HG02678 (cell line): ENCODE measurements at regions not wholly inside any gene's neighbourhood (a gene's known extent, or its start where the extent isn't known, plus 50 kb on each side); places are given as distances from the start of the nearest gene placed in this dataset.

ENCODE experiments used
- ATAC-seq: cut with Tn5 transposase; IDR thresholded peaks from one replicate; pipeline ENCODE4 v1.9.1; 2021; ENCODE audit warnings: mild to moderate bottlenecking, moderate library complexity; ENCODE audit not compliant: unreplicated experiment

DNA sequence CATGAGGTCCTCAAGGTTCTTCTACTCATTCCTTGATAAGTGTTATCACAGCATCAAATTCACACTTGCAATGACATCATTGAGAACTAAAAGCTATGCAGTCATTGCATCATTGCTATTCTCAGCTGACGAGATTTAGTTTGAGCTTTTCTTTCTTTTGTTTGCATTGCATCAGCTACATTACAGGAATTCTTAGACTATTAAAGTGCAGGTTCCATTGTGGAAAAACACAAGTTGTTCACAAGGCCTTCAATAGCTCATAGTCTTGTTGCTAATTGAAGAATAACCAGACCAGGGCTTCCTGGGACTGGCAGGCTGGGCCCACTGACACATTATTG is 139.3 kb downstream of the CXCL12 start:
- no peak for ATAC-seq

DNA sequence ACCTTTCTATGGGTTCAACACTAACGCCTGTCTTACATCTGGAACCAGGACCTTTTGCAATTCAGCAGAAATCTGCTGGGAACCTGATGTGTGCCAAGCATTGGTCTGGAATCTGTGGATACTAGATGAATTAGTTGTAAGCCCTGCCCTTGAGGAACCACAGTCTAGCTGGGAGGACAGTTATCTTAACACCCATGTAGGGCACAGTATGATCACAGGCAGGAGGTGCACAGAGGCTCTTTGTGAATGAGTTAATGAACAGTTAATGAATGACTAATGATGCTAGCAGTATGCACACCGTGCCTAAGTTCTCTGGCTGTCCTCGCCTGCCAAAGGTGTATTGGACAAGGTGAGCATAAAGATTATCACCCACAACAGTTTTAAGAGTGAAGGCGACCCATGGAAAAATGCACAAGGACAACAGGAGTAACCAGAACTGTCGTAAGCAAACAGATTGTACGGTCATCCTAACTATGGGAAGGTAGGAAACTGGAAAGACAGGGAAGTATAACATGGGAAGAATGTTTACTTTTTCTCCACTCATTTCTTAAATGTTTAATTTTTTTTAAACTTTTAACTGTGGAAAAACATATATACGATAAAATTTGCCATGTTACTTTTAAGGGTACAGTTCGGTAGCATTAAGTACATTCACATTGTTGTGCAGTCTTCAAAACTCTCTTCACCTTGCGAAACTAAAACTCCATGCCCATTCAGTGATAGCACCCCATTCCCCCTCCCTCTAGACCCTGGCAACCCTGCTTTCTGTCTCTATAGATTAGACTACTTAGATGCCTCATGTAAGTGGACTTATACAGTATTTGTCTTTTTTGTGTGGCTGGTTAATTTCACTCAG is 139.9 kb downstream of the CXCL12 start:
- ATAC-seq, result no peak

DNA sequence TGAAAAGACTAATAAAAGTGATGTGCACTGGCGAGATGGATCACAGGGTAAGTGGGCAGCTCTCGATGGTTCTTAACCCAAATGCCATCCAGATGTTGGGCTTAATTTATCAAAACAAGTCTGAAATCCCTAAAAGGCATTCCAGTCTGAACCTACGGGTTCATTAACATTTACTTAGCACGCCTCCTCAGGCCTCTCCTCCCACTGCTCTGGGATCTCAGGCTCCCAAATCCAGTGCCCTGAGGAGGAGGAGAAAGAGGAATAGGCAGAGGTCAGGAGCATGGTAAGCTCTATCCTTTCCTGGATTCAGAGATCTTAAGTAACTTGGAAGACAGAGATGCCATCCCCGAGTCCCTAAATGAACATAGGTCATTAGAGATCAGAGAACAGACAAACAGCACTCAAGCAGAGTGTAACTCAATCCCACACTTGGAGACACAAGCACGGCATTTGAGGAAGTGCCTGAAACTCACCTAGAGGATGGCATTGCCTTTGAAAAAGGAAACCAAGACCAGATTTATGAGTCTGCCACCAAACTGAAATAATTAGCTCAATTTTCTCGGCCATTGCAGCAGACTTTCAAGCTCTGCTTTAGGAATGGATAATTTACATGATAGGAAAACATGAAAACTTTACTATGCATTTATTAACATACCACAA is 140.9 kb downstream of the CXCL12 start:
- no peak for ATAC-seq

DNA sequence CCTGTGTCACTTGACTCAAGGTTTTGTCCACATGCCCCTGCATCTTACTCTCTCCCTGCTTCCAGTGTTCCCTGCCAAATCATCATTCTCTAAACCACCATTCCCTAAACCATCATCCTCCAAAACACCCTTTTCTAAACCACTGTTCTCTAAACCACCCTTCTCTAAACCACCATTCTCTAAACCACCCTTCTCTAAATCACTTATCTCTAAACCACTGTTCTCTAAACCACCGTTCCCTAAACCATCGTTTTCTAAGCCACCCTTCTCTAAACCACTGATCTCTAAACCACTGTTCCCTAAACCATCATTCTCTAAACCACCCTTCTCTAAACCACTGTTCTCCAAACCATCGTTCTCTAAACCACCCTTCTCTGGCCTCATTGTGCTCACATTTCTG is 142.1 kb downstream of the CXCL12 start:
- no peak for ATAC-seq

DNA sequence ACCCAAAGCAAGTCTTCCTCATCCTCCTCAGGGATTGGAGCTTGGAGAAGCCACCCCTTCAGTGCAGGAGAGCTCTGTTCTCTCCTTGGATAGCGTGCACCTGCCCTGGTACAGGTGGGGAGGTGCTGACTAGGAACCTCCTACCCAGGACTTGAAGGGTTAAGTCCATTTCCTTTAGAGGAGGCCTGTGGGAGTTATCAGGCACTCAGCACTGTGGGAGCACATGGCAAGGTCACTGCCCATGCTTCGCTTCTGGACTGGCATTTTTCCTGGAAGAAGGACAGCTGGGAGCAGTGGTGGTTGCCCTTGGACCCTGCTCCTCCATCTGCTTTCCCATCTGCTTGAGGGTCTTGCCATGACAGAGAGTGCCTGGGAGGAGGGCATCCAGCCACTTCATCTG is 142.8 kb downstream of the CXCL12 start:
- ATAC-seq, result no peak

DNA sequence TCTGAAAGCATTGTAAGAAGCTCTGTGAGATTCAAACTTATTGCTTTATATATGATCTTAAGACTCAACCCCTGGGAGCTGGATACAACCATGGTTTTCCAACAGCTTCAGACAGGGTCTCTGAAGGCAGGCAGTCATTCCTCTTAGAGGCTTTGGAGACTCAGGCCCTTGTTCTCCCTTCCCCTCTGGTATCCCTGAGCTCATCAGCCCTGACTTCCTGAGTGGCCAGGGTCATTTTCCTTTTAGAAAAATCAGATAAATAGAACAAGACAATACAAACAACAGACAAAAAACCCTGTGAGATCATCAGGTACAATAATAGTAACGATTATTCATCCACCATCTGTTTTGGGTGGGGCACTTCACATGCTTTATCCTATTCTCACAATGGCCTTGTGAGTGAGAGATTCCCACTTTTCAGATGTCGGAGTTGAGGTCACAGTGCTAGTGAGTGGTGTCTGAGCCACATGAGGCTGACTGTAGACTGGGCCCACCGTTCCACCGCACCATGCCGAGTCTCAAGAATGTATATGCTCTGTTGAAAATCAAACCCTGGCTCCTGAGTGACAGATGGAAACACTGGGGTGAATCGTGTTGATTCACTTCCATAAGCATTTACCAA is 144.2 kb downstream of the CXCL12 start:
- ATAC-seq, result no peak

GRCh38 chr10:44238212-44238611 is 146.7 kb downstream of the CXCL12 start:
- ATAC-seq, result no peak

DNA sequence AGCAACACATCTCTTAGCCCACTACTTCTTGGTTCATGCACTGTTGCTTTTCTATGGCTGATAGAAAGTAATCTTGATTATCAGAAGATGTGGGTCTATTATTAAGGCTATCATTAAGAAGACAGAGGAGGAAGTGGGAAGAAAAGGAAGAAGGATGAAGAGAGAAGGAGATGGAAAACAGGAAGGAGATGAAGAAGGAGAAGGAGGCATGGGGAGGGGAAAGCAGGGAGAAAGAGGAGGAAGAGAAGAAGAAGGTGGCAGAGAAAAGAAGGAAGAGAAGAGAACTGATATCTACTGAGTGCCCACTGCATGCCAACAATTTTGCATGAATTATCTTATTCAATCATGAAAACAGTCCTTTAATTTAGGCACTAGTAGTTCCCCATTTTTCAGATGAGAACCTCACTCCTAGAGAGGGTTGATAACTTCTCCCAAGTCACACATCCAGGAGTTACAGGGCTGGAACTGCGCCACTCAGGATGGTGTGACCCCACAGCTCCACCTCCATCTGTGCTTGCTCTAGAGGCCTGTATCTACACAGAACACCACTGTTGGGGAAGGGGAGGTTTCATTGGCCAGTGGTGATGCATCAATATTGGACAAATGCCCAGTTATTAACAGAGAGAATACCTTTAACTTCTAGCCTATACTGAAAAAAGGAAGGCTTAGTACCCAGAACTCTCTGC is 147.4 kb downstream of the CXCL12 start:
- ATAC-seq, result no peak

GRCh38 chr10:44235363-44235762 is 149.5 kb downstream of the CXCL12 start:
- ATAC-seq, result no peak

DNA sequence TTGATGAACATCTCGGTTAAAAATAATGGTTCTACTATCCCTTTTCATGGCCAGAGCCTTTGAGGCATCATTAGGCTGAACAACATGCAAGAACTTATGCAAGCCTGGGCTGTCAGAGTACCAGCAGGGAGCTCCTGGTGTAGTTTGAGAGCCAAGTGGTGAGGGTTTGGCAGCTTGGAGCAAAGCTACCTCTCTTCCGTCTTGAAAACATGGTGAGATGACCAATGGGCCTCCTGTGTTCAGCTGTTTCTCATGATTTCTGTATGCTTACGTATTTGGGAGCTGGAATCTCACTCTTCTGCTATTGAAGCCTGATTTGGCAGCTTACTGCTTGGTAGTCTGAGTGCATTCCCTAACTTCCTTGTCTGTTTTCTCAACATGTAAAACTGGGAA is 150.4 kb downstream of the CXCL12 start:
- ATAC-seq, result no peak

DNA sequence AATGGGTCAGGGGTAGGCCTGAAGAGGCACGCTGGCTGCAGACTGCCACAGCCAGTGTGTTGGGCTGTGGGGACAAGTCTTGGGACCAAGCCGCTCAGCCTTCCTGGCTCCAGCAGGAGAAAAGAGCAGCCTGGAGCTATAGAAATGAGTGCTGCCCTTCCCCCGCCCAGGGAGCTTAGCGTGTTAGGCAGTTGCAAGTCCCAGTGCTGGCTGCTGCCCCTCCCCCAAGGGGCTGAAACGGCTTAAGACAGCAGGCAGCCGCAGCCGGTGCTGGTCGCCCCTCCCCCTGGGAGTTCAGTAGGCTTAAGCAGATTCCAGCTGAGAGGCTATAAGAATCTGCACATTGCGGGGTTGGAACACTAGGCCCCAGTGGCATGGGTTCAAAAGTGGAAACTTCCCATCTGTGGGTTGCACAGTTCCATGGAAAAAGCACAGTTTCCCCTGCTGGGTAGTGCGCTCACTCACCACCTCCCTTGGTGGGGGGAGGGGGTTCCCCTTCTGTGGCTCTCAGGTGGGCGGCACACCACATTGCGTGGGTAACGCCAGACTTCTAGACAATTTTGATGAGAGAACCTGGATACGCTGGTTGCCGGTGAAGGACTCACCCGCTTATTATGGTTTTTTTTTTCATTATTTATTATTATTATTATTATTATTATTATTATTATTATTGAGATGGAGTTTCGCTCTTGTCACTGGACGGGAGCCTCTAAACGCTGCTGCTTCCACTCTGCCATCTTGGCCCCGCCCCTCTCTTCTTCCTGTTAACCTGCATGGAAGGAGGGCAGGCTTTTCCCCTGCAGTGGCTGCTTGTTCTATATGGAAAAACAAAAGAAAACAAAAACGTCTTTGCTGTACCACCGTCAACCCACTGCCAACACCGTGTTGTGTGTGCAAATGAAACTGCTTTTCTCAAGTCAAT is 151.1 kb downstream of the CXCL12 start:
- ATAC-seq, result no peak

GRCh38 chr10:44217274-44217820 is 167.6 kb downstream of the CXCL12 start:
- no peak for ATAC-seq

DNA sequence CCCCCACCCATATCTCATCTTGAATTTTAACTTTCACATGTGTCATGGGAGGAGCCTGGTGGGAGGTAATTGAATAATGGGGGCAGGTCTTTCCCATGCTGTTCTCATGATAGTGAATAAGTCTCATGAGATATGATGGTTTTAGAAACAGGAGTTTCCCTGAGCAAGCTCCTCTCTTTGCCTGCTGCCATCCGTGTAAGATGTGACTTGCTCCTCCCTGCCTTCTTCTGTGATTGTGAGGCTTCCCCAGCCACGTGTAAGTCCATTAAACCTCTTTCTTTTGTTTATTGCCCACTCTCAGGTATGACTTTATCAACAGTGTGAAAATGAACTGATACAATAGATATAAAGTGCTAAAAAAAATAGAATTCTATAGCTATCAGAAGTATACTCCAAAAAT is 168.8 kb downstream of the CXCL12 start:
- no peak for ATAC-seq

DNA sequence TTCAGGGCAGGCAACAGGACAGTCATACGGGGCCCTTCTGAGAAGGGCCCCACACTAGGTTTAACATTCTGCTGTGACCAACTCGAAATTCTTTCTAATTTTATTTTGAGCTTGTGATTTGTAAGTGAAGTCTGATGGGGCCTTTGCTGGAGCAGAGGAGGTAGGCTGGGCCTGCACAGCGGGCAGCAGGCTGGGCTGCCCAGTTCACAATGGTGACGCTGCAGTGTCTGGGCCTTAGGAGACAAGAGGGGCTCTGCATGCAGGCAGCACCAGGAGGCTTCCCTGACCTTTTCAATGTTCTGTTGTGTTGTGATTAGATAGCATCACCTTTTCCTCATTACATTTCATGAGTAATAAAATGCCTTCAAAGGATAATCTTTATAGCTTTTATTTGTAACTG is 175.1 kb downstream of the CXCL12 start:
- ATAC-seq, result no peak

GRCh38 chr10:44207160-44207559 is 177.7 kb downstream of the CXCL12 start:
- ATAC-seq, result no peak

DNA sequence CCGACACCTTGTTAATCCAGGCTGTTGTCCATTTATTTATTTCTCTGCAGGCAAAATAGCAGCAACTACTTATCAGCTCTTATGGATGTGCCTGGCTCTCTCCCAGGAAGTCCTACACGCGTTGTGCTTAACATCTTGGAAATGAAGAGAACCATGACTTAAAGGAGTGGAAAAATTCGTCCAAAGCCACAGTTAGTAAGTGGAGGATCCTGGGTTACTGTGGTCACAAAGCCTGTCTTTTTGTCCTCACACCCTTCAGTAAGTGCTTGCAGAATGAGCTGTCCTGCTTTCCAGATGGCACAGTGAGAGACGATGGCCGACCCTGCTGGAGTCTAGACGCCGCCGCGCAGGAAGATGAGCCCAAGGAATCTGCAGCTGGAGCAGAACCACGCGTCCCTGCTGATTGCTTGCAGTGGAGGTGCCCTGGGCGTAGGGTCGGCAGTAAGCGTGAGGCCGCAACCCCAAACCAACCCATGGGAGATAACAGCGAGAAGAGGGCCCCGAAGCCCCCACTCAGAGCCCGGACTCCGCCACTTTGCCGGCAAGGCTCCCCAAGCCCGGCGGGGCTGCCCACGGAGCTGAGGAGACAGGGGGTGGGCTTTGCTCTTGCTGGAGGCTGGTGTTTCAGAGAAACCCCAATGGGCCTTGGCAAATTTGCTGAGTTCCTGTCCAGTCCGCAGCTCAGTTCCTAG is 178.6 kb downstream of the CXCL12 start:
- no peak for ATAC-seq

- ATAC-seq, result no peak
Measured at GRCh38 chr10:44205067-44205466, 179.8 kb downstream of the CXCL12 start.

GRCh38 chr10:44203535-44203934 is 181.4 kb downstream of the CXCL12 start:
- no peak for ATAC-seq

DNA sequence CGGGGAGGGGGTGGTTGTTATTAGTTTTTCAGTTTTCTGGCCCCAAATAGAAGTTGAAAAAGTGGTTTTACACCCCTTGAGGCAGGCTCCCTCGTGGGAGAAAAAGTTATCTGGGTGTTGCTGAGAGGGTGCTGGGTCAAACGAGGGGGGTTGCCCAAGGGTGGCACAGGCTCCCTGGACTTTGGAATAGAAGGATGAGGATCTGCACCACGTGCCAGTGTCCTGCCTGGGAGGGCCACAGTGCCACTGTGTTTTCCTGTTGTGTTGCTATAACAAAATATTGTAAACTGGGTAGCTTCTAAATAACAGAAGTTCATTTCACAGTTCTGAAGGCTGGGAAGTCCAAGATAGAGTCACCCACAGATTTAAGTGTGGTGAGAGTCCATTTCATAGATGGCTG is 181.9 kb downstream of the CXCL12 start:
- no peak for ATAC-seq

GRCh38 chr10:44201656-44202055 is 183.2 kb downstream of the CXCL12 start:
- ATAC-seq, result no peak
